ENCODE measurements at regions not wholly inside any gene's neighbourhood (a gene's known extent, or its start where the extent isn't known, plus 50 kb on each side); places are given as distances from the start of the nearest gene placed in this dataset.

GRCh38 chr4:111453216-111453615, 692.0 kb upstream of the FAM241A start:
- TF ChIP-seq CTCF (conservative IDR thresholded peaks at IDR 0.05; ENCODE audit: low read length) (no peak), EZH2phosphoT487 (IDR thresholded peaks at IDR 0.05; ENCODE audit: borderline replicate concordance, low read depth, low read length) (no peak)

All from OCI-LY7 (cell line).